ENCODE measurements at regions not wholly inside any gene's neighbourhood (a gene's known extent, or its start where the extent isn't known, plus 50 kb on each side); places are given as distances from the start of the nearest gene placed in this dataset.

DNA sequence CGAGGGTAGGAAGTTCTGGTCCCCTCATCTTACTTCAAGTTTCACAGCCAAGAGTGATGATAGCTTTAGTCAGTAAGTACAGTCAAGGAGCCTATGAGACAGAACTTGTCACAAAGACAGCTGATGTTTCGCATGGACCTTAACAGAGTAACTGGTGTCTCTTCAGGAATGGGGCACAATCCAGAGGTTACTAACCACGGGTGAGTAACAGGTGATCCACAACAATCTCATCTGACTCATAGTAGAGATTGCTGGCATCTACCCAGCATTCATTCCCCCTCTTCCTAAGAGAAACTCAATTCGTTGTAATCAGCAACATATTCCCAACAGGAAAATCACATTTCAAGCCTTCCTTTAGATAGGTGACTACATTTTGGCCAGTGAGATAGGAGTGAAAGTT lies 126.7 kb downstream of the SNX18 start:
- no peak for TF ChIP-seq GATA2 (IDR thresholded peaks at IDR 0.05; ENCODE audit: low read depth, low read length)
- TF ChIP-seq GATA3 (IDR thresholded peaks at IDR 0.05; ENCODE audit: low read depth, low read length): no peak
